HG02623 (cell line): ENCODE measurements at regions not wholly inside any gene's neighbourhood (a gene's known extent, or its start where the extent isn't known, plus 50 kb on each side); places are given as distances from the start of the nearest gene placed in this dataset.
A peak's percentile ranks its signal among the peaks of the same experiment; 100 is the strongest.

ENCODE experiments used
- ATAC-seq: cut with Tn5 transposase; IDR thresholded peaks from one replicate; pipeline ENCODE4 v1.9.1; 2021; ENCODE audit warnings: moderate library complexity; ENCODE audit not compliant: unreplicated experiment

- no peak for ATAC-seq
Measured at GRCh38 chr2:217256251-217256650, 396.4 kb upstream of the TNP1 start.

- ATAC-seq = no peak
Measured at GRCh38 chr2:217254111-217254510, 394.2 kb upstream of the TNP1 start.

- ATAC-seq = no peak
Measured at GRCh38 chr2:217252181-217252580, 392.3 kb upstream of the TNP1 start.

GRCh38 chr2:217250013-217250524, 390.2 kb upstream of the TNP1 start:
- ATAC-seq = no peak

GRCh38 chr2:217249121-217250012, 389.5 kb upstream of the TNP1 start:
- ATAC-seq = no peak

- ATAC-seq = peak; percentile 100
Measured at GRCh38 chr2:217248312-217248935, 388.6 kb upstream of the TNP1 start.

- ATAC-seq = no peak
Measured at GRCh38 chr2:217247476-217247875, 387.6 kb upstream of the TNP1 start.

GRCh38 chr2:217246108-217246507, 386.2 kb upstream of the TNP1 start:
- no peak for ATAC-seq

GRCh38 chr2:217244815-217245214, 385.0 kb upstream of the TNP1 start:
- ATAC-seq = no peak

GRCh38 chr2:217242947-217243346, 383.1 kb upstream of the TNP1 start:
- ATAC-seq = no peak

GRCh38 chr2:217231724-217232123, 371.9 kb upstream of the TNP1 start:
- ATAC-seq = no peak

GRCh38 chr2:217231212-217231611, 371.3 kb upstream of the TNP1 start:
- no peak for ATAC-seq

- no peak for ATAC-seq
Measured at GRCh38 chr2:217228732-217229131, 368.9 kb upstream of the TNP1 start.

- no peak for ATAC-seq
Measured at GRCh38 chr2:217227794-217228193, 367.9 kb upstream of the TNP1 start.

GRCh38 chr2:217225596-217225995, 365.7 kb upstream of the TNP1 start:
- no peak for ATAC-seq

GRCh38 chr2:217223222-217223930, 363.5 kb upstream of the TNP1 start:
- peak; percentile 74 for ATAC-seq

- ATAC-seq = peak; percentile 28
Measured at GRCh38 chr2:217222309-217222910, 362.5 kb upstream of the TNP1 start.

GRCh38 chr2:217220228-217221013, 360.6 kb upstream of the TNP1 start:
- ATAC-seq = no peak

- no peak for ATAC-seq
Measured at GRCh38 chr2:217219164-217219520, 359.3 kb upstream of the TNP1 start.
